Activated CD4-positive, alpha-beta T cell treated with anti-CD3 and anti-CD28 coated beads for 24 hours (primary cell): ENCODE measurements at regions not wholly inside any gene's neighbourhood (a gene's known extent, or its start where the extent isn't known, plus 50 kb on each side); places are given as distances from the start of the nearest gene placed in this dataset.
"Not testable (repeated sequence)": the region's sequence is repeated elsewhere in the genome, so short reads cannot be mapped to it uniquely, and the experiment has no call there.

Source experiments
- DNase-seq, 2 donors: peaks; one replicate each; pipeline ENCODE4 v3.0.0-alpha.2; 2020; ENCODE audit warnings: low read depth in 2 of 2

DNA sequence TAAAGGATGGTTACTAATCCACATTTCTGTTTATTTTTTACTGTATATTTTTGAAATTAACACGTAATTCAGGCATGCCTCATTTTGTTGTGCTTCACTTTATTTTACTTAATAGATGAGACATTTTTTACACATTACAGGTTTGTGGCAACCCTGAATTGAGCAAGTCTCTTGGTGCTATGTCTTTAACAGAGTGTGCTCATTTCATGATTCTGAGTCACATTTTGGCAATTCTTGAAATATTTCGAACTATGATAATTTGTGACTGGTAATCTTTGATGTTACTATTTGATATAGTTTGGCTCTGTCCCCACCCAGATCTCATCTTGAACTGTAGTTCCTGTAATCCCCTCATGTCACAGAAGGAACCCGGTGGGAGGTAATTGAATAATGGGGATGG, 1120.5 kb upstream of the FLRT2 start:
- no peak for DNase-seq

DNA sequence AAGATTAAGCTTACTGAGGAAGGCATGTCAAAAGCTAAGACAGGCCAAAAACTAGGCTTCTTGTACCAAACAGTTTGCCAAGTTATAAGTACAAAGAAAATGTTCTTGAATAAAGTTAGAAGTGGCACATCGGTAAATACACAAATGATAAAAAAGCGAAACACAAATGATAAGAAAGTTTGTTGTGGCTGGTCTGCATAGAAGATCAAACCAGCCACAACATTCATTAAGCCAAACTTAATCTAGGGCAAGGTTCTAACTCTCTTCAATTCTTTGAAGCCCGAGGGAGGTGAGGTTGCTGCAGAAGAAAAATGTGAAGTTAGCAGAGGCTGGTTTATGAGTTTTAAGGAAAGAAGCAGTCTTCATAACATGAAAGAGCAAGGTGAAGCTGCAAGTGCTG, 1119.6 kb upstream of the FLRT2 start:
- no peak for DNase-seq

DNA sequence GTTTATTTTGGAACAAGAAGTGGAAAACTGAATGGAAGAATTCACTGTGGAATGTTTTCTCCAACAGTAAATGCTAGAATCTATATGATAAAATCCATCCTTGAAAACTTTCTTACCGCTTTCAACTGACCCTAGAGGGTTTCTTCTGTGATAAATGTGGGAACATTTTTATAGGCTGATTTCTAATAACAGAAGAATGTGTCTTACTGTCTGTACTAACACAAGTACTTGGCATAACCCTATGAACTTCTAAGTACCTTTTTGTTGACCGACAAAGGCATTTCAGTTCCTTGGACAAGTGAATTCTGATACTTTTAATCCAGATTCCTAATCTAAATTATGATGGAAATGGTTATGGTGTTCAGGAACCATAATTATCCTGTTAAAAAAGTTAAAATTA, 1109.7 kb upstream of the FLRT2 start:
- no peak for DNase-seq

DNA sequence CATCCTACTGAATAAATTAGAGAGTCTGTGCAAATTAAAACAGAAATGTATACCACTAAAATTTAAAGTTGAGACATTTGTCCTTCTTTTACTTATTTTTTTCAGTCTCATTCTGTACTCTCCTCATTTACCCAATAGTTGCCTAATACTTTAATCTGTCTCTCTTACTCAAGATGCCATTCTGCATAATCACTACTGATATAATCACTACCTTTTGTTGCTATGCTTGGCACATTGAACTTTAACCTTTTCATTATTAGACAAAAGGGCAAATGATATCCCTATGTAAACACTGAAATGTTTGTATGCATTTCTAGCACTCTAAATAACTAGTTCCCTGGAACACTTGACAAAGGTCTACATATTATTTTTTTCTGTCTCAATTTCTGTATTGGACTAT, 1108.3 kb upstream of the FLRT2 start:
- no peak for DNase-seq

DNA sequence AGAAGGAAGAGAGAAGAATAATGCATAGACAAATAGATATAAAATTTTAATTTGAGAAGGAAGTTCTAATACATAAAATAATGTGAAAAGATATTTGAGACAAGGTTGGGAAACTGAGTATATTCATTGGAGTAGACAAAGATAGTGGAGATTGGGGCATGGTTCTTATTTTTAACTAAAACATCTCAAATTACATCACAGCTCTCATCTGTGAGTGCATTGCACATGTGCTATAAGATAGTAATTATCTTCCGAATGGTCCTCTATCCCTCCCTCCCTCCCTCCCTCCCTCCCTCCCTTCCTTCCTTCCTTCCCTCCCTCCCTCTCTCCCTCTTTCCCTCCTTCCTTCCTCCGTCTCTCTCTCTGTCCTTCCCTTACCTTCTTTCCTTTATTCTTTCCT, 1104.0 kb upstream of the FLRT2 start:
- no peak for DNase-seq

DNA sequence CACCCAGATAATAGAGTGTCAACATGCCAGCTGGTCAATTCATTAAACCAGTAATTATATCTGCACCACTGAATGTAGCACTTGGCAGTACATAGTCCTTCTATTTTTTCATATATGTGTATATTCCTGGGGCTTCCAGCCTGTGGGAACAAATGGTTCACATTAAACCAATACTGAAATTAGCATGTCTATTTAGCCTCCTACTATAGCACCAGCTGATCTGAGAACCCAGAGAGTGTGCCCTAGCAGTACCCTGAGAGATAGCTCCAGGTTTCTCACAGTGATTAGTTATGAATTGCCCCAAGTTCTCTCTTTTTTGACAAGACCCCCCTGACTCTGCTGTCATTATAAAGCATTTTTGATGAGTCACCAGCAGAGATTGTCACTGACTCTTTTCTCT, 1097.3 kb upstream of the FLRT2 start:
- DNase-seq = no peak

DNA sequence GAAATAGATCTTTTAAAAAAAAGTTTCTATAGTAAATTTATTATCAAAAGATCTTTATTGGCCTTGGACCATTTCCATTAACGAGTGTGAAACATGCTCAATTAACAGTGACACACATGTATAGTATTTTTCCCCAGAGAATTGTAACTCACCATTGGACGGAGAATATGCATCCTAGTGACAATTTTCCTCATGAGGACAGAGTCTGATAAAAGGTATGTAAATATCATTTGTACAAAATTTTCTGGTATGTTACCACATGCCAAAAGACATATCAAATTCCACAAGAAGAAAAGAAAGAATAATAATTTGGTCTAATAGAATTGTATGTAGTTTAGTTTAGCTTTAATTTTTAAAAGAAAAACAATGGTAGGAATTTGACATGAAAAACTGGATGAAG, 1096.0 kb upstream of the FLRT2 start:
- DNase-seq = no peak

DNA sequence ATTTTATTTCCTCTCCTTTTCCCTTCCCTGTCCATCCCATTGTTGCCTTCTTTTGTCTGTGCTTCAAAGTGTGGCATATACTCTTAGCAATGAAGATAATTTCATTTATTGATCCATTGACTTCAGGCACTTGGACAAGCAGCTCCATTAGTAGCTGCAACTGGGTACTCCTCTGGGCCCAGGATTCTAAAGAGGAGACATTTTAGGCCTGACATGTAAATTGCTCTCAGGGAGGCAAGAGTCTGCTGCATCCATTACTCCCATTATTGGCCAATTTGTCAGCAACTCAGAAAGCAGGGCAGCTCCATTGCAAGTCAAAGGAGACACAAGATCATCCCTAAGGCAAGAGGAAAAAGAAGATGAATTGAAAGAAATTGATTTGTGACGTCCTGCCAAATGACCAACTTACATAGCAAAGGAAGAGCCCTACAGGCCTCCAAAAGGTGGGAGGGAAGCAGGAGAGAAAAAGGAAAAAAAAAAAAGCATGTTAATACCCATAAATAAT, 1094.1 kb upstream of the FLRT2 start:
- no peak for DNase-seq

DNA sequence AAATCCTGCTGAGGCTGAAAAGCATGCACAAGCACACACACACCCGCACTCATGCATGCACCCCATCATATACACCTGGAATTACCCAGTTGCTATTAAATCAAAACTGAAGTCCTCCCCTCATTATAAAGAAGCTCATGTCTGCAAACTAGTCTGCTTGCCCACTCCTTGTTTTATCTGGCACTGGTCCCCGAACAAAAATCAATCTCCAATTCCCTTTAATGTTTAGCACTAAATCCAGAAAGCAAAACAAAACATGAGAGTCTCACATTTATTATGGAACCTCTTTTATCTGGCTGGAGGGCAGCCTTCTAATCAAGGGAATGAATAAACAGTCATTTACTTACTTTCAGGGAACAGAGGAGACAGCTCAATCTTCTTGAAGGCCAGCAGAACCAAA, 1093.4 kb upstream of the FLRT2 start:
- DNase-seq = no peak

DNA sequence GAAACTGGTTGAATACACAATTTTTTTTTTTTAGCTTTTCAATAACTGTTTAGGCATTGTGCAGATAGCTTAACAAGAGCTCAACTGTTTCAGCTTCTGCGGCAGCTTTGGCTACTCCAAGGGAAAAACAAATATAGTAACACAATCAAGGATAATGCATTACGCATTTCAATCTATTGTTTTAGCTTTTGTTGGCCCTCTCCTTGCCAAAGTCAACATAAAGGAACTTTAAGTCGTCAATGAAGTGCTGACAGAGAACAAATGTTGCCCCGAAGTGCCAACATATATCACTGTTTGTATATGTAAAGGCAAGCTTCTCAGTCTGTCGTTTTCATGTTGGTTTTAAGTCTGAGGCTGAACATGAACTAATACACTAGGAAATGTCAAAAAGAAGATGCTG, 1087.4 kb upstream of the FLRT2 start:
- DNase-seq = no peak

DNA sequence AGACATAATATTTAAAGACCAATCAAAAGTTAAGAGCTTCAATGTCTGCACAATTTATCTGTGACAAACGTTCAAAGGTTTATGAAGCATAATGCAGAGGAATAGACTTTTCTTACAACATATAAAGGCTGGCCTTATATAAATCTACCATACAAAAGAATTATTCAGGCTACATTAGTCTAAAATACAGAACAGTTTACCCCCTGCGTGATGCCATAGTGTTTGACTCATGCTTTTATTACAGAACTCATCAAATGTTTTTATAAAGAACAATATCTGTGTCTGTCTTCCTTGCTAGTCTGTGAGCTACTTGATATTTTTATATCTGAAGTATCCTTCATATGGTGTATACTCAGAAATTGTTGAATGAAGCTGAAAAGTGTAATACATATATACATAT, 1084.5 kb upstream of the FLRT2 start:
- DNase-seq = no peak

DNA sequence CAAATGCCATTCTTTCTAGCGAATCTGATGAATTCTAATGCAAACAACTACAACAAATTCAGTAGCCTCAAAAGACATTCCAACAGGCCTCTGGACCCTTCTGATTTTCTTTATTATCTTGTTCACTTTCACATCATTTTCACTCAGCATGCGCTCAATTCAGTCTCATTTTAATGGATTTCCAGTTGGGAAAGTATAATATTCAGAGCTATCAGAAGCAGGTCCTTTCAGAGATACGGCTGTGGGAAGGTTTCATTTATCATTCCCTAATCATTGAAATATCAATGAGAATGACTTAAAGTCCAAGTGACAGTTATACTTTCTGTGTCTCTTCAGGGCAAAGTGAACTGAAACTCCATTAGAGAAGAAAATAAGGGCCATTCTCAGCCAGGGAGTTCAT, 1083.7 kb upstream of the FLRT2 start:
- no peak for DNase-seq

DNA sequence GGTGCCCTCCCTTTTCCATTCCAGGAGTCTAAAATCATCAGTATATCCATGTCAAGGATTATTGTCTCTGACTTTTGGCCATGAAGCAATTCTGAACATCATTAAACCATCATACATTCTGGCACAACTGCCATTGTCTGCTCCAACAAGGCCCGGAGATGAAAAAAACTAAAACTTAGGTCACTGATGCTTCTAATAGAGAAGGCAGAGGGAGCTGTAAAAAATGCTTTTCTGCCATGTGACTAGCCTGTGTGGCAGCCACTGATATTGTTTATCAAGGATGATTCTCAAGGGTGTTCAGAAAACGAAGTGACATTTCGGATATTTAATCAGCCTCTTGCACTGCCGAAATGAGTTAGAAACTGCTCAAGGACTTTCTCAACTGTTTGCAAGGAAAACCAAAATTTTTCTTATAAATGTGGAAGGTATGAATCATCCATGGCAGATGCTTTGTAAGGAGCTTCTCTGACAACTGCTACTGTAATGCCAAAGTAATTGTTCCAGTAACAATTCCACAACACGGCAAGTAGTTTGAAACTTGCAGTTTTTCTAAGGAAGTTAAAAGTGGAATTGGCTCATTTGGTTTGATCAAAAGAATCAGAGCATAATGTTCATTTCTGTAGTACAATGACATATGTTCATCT, 1076.5 kb upstream of the FLRT2 start:
- no peak for DNase-seq

DNA sequence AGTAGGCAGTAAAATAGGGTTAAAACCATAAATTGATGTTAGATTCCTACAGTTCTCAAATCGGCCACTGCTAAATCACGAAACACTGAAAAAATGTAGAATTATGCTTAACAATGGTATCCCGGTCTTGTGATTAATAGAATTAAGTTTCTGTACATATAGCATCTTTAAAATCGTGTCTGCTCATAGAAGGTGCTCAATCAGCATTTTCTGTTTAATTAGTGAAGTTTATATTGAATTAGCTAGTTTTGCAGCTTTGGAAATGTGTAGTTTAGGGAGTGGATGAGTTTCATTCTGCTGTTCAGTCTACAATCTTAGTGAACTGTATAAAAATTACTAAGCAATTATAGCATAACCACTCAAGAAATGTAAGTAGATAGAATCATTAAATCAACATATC, 1075.8 kb upstream of the FLRT2 start:
- DNase-seq = no peak

DNA sequence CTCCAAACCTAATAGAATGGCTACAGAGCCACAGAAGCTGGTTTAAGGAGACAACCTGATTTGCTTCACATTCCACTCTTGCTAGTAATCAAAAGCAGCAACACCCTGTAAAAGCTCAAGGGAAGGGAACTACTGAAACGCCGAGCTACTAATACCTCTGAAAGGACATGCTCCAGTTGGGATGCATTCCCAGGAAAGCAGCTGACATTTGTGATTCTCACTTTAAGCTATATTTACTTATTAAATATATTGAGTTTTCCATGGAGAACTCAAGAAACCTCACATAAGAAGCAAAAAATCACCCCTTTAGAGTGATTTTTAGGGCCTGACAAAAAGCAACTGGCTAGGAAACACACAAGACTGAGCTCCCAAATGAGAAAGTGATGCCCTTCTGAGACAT, 1073.0 kb upstream of the FLRT2 start:
- DNase-seq = no peak

DNA sequence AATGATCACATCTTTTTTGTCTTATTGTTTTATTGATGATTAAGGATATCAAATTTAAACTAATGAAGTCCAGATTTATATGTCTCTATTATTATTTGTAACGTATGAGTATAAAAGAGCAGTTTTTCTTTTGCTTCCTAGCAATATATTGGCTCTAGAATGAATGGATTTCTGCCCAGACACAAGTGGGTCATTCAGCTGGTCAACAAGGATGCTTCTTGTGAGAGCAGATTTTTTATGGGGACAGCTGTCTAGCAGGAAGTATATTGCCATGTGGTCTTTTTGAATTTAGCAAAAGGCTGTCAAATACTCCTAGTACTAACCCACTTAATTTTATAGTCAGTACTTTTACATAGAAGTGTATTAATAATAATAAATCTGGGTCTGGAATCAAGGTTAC, 1071.1 kb upstream of the FLRT2 start:
- no peak for DNase-seq

DNA sequence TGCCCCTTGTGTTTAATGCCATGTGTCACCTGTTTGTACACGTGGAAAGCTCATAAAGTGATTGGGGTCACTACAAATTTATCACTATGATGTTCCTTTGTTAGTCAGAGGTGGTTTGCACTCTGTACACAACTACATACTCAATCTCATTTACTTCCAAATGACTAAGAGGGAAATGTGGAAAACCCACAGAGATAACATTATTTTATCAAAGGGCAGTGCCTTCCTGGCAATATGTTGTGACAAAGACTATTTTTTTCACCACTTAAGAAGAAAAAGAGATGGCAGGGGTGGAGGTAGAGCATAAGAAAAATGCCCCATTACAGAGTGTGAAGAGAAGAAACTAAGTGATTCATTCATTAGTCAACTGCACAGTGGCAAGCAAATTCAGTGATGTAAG, 1064.1 kb upstream of the FLRT2 start:
- DNase-seq = no peak

DNA sequence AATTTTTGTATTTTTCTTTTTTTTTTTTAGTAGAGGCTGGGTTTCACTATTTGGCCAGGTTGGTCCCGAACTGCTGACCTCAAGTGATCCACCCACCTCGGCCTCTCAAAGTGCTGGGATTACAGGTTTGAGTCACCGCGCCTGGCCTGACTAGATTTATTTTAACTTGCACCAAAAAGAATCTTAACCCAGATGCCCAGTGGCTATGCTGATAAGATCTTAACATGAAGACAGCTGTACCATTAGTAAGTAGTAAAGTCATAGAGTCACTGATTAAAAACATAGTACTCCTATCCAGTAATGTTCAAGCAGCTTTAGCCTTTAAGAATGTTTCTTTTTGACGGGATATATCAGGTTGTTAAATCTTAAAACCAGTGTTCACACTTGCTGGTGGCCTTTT, 1061.8 kb upstream of the FLRT2 start:
- no peak for DNase-seq

DNA sequence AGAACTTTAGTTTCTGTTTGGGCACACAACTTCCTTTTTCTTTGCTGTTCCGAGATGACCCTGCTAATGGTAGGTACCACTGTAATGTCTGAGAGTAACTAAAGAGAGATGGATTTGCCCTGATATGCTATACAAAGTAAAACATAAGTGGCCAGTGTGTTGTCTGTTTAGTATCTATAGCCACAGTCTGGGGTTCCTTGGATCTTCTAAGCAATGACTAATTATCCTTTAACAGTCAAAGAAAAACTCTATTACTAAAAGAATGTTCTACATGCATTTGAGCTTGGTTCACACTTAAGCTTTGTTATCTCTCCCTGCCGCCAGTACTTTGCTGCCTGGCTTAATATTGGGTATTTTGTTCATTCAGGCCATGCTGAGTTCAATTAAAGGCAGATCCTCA, 1051.9 kb upstream of the FLRT2 start:
- no peak for DNase-seq

DNA sequence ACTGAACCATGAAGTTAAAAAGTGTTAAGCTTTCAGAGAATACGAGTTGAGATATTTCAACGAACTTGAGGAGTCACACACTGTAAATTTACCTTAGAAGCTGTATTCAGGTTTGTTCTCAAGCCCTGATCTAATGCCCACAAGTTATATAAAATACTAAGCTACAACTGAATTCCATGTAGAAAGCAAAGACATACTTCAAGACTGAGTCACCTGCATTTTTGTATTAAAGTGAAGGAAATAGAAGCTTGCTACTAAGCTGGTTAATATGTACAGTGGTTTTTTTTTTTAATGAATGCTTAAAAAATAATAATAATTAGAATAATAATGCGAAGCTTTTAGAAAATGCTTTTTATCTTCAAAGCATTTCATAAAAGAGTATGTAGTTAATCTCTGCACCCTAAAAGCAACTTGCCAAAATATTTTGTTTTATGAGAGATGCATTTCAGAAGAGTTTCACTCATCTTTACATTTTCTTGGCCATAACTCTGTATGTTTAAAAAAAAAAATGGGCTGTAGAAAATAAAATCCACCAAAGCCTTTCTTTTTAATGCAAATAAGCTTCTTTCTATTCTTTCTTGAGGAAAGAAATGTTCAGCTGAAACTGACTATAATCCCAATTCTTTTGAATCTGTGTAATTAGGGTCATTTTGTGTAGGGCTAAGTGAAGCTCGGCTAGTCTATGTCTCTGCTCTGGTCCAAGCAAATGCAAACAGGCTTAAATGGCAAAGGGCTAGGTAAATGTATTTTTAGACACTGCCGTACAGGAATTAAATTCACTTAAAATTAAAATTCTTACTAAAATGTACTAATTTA, 1047.5 kb upstream of the FLRT2 start:
- no peak for DNase-seq

DNA sequence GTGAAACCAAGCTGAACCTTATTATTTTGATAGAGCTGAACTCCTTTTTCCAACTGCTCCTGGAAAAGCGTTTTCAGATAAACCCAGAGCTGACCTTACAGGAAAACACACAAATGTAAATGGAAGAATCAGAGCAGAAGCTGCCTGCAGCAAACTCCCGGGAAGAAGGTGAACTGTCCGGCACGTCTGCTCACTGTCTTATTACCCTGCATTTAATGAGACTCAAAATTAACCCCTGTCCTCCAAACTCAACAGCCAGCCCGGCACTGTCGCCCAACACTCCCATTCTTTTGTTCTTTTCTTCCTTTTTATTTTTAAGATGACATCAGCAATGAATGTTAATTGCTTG, 1046.9 kb upstream of the FLRT2 start:
- DNase-seq = no peak

DNA sequence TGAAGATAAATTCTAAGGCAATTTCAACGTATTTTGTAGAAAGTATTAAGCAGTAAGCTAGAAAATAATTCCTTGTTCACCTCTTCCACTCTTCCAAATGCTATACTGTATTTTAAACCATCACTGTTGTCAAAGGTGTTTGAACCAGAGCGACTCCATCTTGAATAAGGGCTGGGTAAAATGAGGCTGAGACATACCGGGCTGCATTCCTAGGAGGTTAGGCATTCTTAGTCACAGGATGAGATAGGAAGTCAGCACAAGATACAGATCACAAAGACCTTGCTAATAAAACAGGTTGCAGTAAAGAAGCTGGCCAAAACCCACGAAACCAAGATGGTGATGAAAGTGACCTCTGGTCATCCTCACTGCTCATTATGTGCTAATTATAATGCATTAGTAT, 1045.7 kb upstream of the FLRT2 start:
- not testable (repeated sequence) for DNase-seq

DNA sequence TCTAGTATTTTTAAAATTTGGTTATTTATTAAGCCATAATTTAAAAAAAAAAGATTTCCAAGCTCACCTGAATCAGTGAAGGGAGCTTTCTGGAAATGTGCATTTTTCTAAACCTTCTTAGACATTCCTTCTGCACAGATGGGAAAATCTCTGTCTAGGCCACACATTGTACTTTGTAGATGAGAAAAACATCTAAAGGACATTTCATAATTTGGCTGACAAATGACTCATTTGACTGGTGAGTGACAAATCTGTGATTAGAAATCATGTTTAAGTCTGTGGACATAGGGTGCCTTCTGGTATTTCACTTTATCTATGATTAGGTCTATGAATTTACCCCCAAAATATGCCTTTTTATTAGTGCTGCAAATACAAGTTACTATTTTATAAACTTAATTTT, 1044.9 kb upstream of the FLRT2 start:
- no peak for DNase-seq

DNA sequence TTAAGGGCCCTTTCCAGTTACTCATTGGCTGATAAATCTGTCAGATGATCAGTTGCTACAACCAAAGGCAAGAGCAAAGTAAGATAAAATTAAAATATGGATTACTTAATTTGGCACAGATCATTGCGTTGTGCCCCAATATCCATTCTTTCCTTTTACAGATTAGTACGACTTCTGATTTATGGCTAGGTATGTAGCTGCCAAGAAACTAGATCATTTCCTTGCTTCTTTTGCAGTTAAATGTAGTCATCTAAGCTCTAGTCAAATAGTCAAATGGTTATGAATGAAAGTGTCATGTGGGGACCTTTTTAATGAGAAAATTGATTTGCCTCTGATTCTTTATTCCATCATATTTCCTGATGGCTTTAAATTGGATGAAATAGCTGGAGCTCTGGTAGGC, 1039.9 kb upstream of the FLRT2 start:
- no peak for DNase-seq
